IPS-18c (cell line): ENCODE measurements at regions not wholly inside any gene's neighbourhood (a gene's known extent, or its start where the extent isn't known, plus 50 kb on each side); places are given as distances from the start of the nearest gene placed in this dataset.

ENCODE experiments used
- H3K4me3 ChIP-seq: 2 replicates; pipeline ENCODE4 v1.7.0; 2013; ENCODE audit warnings: low read depth, mild to moderate bottlenecking, low read length, moderate library complexity; ENCODE audit not compliant: insufficient read depth
- H3K9me3 ChIP-seq: one replicate; pipeline ENCODE4 v1.6.1; 2013; ENCODE audit warnings: mild to moderate bottlenecking, low read length, moderate library complexity; ENCODE audit not compliant: control insufficient read depth, insufficient read depth

- H3K9me3 ChIP-seq, result no peaks in the 10 kb centered on the region
- no peak overlapping the region for H3K4me3 ChIP-seq
Observed at GRCh38 chr3:87375231-87375682, 98.9 kb upstream of the POU1F1 start.

GRCh38 chr3:87370007-87370406 is 93.6 kb upstream of the POU1F1 start:
- H3K4me3 ChIP-seq, result no peak overlapping the region

GRCh38 chr3:87367736-87368135 is 91.4 kb upstream of the POU1F1 start:
- H3K4me3 ChIP-seq, result no peak overlapping the region
- H3K9me3 ChIP-seq, result no peaks in the 10 kb centered on the region

More at GRCh38 chr3:87370007-87370406, 93.6 kb upstream of the POU1F1 start:
- H3K9me3 ChIP-seq, result no peaks in the 10 kb centered on the region

- no peaks in the 10 kb centered on the region for H3K9me3 ChIP-seq
- no peak overlapping the region for H3K4me3 ChIP-seq
Observed at GRCh38 chr3:87363721-87364120, 87.3 kb upstream of the POU1F1 start.

GRCh38 chr3:87361956-87362355 is 85.6 kb upstream of the POU1F1 start:
- Histone ChIP-seq H3K9me3 (no peaks in the 10 kb centered on the region), H3K4me3 (no peak overlapping the region)

- Histone ChIP-seq H3K9me3 (no peaks in the 10 kb centered on the region), H3K4me3 (no peak overlapping the region)
Observed at GRCh38 chr3:87361271-87361670, 84.9 kb upstream of the POU1F1 start.

GRCh38 chr3:87359826-87360225 is 83.4 kb upstream of the POU1F1 start:
- H3K4me3 ChIP-seq, result no peak overlapping the region
- no peaks in the 10 kb centered on the region for H3K9me3 ChIP-seq

GRCh38 chr3:87359025-87359424 is 82.6 kb upstream of the POU1F1 start:
- H3K4me3 ChIP-seq, result no peak overlapping the region

GRCh38 chr3:87358066-87358465 is 81.7 kb upstream of the POU1F1 start:
- Histone ChIP-seq H3K9me3 (no peaks in the 10 kb centered on the region), H3K4me3 (no peak overlapping the region)

More at GRCh38 chr3:87359025-87359424, 82.6 kb upstream of the POU1F1 start:
- H3K9me3 ChIP-seq, result no peaks in the 10 kb centered on the region

- Histone ChIP-seq H3K4me3 (no peak overlapping the region), H3K9me3 (no peaks in the 10 kb centered on the region)
Observed at GRCh38 chr3:87354398-87354797, 78.0 kb upstream of the POU1F1 start.

GRCh38 chr3:87351937-87352336 is 75.6 kb upstream of the POU1F1 start:
- H3K4me3 ChIP-seq, result no peak overlapping the region
- no peaks in the 10 kb centered on the region for H3K9me3 ChIP-seq

GRCh38 chr3:87350367-87351199 is 74.2 kb upstream of the POU1F1 start:
- Histone ChIP-seq H3K4me3 (no peak overlapping the region), H3K9me3 (no peaks in the 10 kb centered on the region)

GRCh38 chr3:87349833-87350232 is 73.4 kb upstream of the POU1F1 start:
- no peaks in the 10 kb centered on the region for H3K9me3 ChIP-seq
- no peak overlapping the region for H3K4me3 ChIP-seq

GRCh38 chr3:87336761-87337160 is 60.4 kb upstream of the POU1F1 start:
- Histone ChIP-seq H3K4me3 (no peak overlapping the region), H3K9me3 (no peaks in the 10 kb centered on the region)

- Histone ChIP-seq H3K9me3 (no peaks in the 10 kb centered on the region), H3K4me3 (no peak overlapping the region)
Observed at GRCh38 chr3:87335931-87336330, 59.5 kb upstream of the POU1F1 start.

- no peak overlapping the region for H3K4me3 ChIP-seq
- H3K9me3 ChIP-seq, result no peaks in the 10 kb centered on the region
Observed at GRCh38 chr3:87333393-87333892, 57.1 kb upstream of the POU1F1 start.

GRCh38 chr3:87332789-87333188 is 56.4 kb upstream of the POU1F1 start:
- Histone ChIP-seq H3K9me3 (no peaks in the 10 kb centered on the region), H3K4me3 (no peak overlapping the region)

- Histone ChIP-seq H3K4me3 (no peak overlapping the region), H3K9me3 (no peaks in the 10 kb centered on the region)
Observed at GRCh38 chr3:87329065-87329464, 52.7 kb upstream of the POU1F1 start.
